MG63 (cell line): ENCODE measurements at regions not wholly inside any gene's neighbourhood (a gene's known extent, or its start where the extent isn't known, plus 50 kb on each side); places are given as distances from the start of the nearest gene placed in this dataset.
A peak's percentile ranks its signal among the peaks of the same experiment; 100 is the strongest.

Experiments used
- DNase-seq: peaks from one replicate; pipeline ENCODE4 v3.0.0-alpha.2; 2020
- H3K27me3 ChIP-seq: fragments of 250-450 bp; sonication (Bioruptor Pico); 2 replicates; pipeline ENCODE4 v1.5.1; 2020; ENCODE audit warnings: mild to moderate bottlenecking, moderate library complexity
- H3K36me3 ChIP-seq: fragments of 250-450 bp; sonication (Bioruptor Pico); 2 replicates; pipeline ENCODE4 v1.5.1; 2020; ENCODE audit warnings: mild to moderate bottlenecking, moderate library complexity
- H3K4me3 ChIP-seq: fragments of 250-450 bp; sonication (Bioruptor Pico); 2 replicates; pipeline ENCODE4 v1.5.1; 2020; ENCODE audit warnings: mild to moderate bottlenecking, moderate library complexity
- H3K9me3 ChIP-seq: fragments of 250-450 bp; sonication (Bioruptor Pico); 2 replicates; pipeline ENCODE4 v1.5.1; 2020; ENCODE audit warnings: mild to moderate bottlenecking, moderate library complexity

DNA sequence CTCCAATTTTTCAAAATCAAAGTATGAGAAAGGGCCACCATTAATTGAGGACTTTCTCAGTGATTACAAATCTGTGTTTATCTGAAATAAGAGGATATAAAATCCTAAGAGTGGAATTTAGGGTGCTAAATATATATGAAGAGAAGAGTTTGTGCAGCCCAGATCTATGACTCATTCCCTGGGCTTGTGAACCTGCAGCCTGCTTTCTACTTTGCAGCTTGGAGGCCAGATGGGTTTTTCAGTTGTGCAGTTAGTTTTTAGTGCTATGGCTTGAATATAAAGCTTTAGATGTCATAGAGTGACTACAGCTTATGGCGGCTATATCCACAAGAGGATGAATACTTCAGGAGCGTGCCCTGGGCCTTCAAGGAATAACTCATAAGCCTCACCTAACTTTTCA lies 1391.1 kb downstream of the FSTL5 start:
- no peaks in the 10 kb centered on the region for H3K27me3 ChIP-seq
- H3K4me3 ChIP-seq: no peak overlapping the region
- no peak for DNase-seq
- H3K36me3 ChIP-seq: no peaks in the 10 kb centered on the region
- no peaks in the 10 kb centered on the region for H3K9me3 ChIP-seq

DNA sequence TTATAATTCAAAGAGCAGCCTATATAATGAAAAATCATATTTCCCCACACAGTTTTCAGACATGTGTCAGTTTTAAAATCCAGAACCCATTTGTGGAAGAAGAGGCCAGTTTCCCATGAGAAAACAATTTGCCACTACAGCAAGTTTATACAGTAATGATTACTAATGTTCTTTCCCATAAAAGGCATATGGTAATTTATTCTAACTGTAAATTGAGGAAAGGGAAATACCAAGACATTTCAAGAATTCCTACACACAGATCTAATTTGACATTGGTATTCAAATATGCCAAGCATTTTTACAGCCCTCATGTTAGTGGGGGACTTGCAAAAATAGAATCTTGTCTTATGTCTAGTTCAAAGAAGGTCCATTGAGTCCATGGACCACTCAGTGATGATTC lies 1368.6 kb downstream of the FSTL5 start:
- Histone ChIP-seq H3K9me3 (0 out of 2 replicates have a peak, but pooled peaks cover 1% of the 10 kb centered on the region), H3K27me3 (no peaks in the 10 kb centered on the region), H3K4me3 (no peak overlapping the region), H3K36me3 (no peaks in the 10 kb centered on the region)
- no peak for DNase-seq

DNA sequence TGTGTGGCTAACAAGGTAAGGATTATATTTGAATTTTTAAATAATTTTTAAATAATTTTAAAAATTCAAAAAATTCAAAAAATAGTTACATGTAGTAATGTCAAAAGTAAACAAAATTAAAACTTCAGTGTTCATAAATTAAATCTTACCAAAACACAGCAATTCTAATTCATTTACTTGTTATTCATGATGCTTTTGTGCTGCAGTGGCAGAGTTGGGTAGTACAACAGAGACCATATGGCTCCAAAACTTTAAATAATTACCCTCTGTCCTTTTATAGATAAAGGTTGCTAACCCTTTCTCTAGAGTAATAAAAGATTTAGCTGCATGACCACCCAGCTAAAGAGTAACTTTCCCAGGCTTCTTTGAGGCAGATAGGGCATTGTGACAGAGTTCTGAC lies 1355.6 kb downstream of the FSTL5 start:
- H3K36me3 ChIP-seq: no peaks in the 10 kb centered on the region
- no peak for DNase-seq
- H3K27me3 ChIP-seq: no peaks in the 10 kb centered on the region
- no peak overlapping the region for H3K4me3 ChIP-seq
- no peaks in the 10 kb centered on the region for H3K9me3 ChIP-seq

DNA sequence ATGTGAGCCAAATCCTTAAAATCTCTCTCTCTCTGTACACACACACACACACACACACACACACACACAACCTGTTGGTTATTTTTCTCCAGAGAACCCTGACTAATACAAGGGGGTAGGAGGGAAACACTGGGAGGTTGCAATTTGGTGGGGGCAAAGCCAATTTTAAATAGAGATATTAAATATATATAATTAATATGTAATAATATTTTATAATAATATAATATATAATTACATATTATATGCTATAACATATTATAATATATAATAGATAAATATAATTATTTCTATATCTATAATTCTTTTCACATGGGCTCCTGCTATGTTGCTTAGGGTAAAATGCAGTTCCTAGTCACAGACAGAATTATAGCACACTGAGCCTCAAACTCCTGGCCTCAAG lies 1354.2 kb downstream of the FSTL5 start:
- Histone ChIP-seq H3K36me3 (no peaks in the 10 kb centered on the region), H3K4me3 (no peak overlapping the region), H3K9me3 (no peaks in the 10 kb centered on the region), H3K27me3 (no peaks in the 10 kb centered on the region)
- DNase-seq: no peak

DNA sequence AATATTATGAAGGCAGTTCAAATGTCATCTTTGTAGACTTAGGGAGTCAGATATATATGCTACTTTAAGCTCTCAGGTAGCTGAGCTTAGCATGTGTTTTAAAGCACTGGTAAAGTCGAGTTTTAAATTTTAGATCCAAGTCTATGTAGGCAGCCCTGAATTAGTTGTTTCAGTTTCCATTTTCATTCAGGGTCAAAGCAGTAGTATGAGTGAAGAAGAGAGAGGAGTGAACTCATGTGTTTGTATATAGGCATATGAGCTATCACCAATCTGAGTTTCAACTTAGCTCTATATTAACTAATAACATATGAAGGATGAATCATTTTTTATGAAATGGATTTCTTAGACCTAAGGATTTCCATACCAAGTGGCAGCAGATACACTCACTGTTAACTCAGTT lies 1353.4 kb downstream of the FSTL5 start:
- no peak for DNase-seq
- H3K36me3 ChIP-seq: no peaks in the 10 kb centered on the region
- H3K27me3 ChIP-seq: no peaks in the 10 kb centered on the region
- no peak overlapping the region for H3K4me3 ChIP-seq
- no peaks in the 10 kb centered on the region for H3K9me3 ChIP-seq

DNA sequence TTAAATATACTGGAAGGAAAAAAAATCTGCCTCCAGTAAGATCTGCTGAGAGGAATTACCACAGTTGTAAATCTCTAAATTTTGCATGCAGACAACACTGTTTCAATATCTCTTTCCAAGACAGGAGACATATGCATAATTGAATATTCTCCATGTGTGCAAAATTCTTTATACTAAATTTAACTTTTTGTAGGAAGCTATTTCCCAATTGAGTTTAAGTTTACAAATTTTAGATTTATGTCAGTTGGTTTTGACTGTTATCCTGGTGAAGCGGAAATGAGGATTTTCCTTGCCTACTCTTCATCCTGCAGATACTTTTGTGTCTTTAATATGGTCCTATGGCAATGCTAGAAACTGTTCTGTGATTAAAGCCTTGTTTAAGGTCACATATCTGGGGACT lies 1352.9 kb downstream of the FSTL5 start:
- no peaks in the 10 kb centered on the region for H3K27me3 ChIP-seq
- DNase-seq: no peak
- no peaks in the 10 kb centered on the region for H3K9me3 ChIP-seq
- H3K4me3 ChIP-seq: no peak overlapping the region
- no peaks in the 10 kb centered on the region for H3K36me3 ChIP-seq

DNA sequence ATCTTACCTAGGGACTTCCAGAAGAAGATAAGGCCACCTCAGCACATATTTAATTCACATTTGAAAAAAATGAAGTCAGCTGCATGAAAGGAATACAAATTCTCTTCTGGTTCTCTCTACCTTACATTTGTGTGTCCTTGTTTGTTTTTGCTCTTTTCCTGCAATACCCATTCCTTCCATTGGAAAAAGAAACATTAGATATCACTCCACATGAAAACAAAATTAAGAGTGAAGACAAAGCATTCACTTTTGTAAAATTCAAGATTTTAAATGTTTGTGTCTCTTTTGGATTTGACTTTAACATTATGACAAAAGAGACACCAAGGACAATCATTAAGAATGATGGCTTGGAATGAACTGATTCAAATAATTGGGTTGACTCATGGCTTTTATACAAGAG lies 1351.8 kb downstream of the FSTL5 start:
- DNase-seq: no peak
- Histone ChIP-seq H3K9me3 (no peaks in the 10 kb centered on the region), H3K27me3 (no peaks in the 10 kb centered on the region), H3K36me3 (no peaks in the 10 kb centered on the region), H3K4me3 (no peak overlapping the region)

DNA sequence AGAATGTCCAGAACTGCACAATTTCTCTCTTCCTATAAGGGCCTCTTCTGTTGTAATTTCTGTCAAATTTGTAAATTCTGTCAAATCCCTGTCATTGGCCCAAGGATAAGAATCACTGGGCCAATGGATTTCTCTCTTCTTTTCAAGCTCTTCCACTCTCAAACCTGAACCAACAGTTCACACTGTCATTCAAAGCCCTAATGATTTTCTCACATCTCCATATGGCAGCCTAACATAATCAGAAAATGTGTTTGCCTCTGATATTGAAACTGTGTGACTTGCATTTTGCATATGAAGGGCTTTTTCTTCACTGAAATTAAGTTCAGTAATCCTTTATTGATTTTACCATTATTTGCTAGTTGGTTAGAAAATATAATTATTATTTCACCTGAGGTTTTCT lies 1349.1 kb downstream of the FSTL5 start:
- Histone ChIP-seq H3K36me3 (no peaks in the 10 kb centered on the region), H3K27me3 (no peaks in the 10 kb centered on the region), H3K9me3 (no peaks in the 10 kb centered on the region), H3K4me3 (no peak overlapping the region)
- DNase-seq: no peak

DNA sequence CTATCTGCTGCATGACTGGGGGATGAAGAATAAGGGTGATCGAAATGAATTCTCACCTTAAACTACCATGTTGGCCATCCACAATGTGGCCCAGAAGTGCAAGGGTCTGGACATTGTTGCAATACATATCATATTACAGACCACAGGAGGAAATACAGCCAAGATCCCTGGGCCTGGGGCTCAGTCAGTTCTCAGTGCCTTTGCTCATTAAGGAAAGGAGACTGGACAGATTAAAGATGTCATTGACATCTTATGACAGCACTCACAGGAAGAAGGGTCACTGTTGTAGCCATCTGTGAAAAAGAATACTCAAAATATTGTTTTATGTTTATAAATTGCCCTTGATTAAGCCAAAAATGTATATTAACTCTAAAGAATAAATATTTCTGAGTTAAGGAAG lies 1345.2 kb downstream of the FSTL5 start:
- no peak overlapping the region for H3K4me3 ChIP-seq
- no peak for DNase-seq
- no peaks in the 10 kb centered on the region for H3K27me3 ChIP-seq
- no peaks in the 10 kb centered on the region for H3K9me3 ChIP-seq
- no peaks in the 10 kb centered on the region for H3K36me3 ChIP-seq

DNA sequence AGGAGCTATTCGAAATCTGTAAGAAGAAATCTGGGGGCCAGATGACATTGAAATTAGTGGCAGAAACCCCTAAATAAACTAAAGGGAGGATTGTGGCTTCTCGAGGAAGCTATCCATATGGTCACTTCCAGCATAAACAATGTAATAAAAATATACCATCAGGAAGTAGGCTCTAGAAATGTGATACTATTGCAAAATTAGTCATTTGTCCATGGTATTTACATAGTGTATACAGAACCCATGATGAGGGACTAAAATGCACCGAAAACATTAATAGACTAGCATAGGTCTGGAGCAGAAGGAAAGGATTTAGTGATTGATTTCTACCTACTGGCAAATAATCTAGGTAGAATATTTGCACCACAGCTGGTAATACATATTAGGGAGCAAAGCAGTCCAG lies 1344.0 kb downstream of the FSTL5 start:
- Histone ChIP-seq H3K9me3 (no peaks in the 10 kb centered on the region), H3K36me3 (no peaks in the 10 kb centered on the region), H3K27me3 (no peaks in the 10 kb centered on the region), H3K4me3 (no peak overlapping the region)
- DNase-seq: no peak

DNA sequence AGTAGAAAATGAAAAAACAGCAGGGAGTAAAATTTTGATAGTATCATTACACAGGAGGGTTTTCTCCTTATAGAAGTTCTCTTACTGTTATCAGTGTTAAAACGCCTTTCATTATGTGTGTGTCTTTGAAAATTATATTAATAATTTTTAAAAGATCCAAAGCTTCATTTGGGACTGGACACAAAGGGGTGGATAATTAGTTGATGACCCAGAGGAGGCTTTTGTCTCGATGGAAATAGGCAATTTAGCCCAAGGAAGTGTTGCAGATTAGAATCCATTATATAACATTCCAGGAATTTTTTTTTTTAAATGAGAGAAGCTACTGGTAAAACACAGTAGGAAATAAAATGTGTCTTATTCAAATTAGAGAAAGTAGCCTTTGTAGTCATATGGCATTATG lies 1339.3 kb downstream of the FSTL5 start:
- no peak for DNase-seq
- Histone ChIP-seq H3K27me3 (no peaks in the 10 kb centered on the region), H3K4me3 (no peak overlapping the region), H3K9me3 (no peaks in the 10 kb centered on the region), H3K36me3 (no peaks in the 10 kb centered on the region)

DNA sequence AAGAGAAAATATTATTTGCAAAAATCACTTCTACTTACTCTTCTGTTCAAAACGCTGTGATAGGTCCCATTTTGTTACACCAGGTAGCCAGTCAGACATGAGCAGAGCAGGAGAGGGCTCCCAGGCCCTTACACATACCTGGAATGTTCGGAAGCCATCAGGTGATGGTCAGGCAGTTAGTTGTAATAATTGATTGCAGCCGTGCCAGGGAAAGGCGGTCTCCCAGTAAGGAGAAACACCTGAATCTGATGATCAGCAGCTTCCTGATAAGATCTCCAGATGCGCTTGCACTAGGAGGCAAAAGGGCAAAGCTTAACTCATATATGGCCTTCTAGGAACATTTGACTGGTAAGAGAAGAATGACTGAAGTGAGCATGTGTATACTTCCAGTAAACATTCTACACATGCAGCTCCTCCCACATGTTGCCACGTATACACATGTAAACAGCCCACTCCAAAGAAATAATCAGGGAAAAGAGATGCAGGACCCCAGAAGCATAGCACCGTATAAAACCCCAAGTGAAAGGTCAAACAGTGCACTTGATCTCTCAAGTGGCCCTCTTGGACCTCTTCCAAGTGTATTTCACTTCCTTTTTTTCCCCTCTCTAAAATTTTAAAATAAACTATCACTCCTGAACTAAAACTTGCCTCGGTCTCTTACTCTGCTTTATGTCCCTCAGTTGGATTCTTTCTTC lies 1338.0 kb downstream of the FSTL5 start:
- Histone ChIP-seq H3K4me3 (no peak overlapping the region), H3K36me3 (no peaks in the 10 kb centered on the region), H3K9me3 (no peaks in the 10 kb centered on the region), H3K27me3 (no peaks in the 10 kb centered on the region)
- DNase-seq: no peak

DNA sequence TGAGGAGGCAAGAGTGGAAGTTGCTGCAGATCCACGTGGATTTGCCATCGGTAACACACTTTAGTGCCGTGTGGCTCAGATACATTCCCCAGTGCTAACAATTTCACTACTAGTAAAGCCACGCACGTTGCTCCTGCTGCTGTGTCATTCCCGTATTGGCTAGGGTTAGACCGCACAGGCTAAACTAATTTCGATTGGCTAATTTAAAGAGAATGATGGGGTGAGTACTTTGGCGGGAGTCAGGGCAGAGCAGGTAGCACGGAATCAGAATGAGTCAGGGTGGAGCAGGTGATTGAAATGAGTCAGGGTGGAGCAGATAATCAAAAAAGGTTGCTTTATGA lies 1337.5 kb downstream of the FSTL5 start:
- Histone ChIP-seq H3K9me3 (no peaks in the 10 kb centered on the region), H3K4me3 (no peak overlapping the region), H3K36me3 (no peaks in the 10 kb centered on the region), H3K27me3 (no peaks in the 10 kb centered on the region)
- DNase-seq: no peak

DNA sequence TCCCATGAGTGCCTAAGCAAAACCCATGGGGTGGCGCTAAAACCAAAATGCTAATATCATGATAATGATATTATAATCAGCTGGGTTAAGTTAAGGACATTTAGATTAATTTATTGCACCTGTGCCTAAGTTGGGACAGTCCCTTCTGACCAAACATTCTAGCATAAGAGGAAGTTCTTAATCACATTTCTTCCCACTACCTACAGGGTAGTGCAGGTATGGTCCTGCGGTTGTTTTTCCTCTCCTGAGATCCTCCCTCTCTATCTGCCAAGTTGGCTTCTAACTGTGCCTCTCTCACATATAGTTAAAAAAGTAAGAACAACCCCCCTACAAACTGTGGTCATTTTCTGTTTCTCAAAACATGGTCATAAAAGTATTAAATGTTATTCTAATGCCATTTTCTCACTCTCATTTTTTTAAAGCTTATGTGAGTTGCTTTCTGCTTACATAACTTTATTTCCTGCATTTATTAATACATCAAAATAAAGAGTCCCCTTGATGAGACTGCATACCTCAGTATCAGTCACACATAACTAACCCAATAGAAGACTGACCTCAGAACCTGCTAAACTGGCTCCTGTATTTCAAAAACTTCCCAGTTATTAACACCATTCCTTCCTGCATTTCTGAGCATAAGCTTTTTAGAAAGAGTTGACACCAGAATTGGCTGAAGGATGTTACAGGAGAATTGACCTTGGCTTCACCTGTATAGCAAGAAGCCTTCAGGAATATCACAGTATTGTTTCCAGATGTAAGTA lies 1332.5 kb downstream of the FSTL5 start:
- no peaks in the 10 kb centered on the region; the same call in 1 of the 2 replicates for H3K27me3 ChIP-seq
- no peak for DNase-seq
- no peaks in the 10 kb centered on the region for H3K9me3 ChIP-seq
- H3K36me3 ChIP-seq: no peaks in the 10 kb centered on the region
- no peak overlapping the region for H3K4me3 ChIP-seq

DNA sequence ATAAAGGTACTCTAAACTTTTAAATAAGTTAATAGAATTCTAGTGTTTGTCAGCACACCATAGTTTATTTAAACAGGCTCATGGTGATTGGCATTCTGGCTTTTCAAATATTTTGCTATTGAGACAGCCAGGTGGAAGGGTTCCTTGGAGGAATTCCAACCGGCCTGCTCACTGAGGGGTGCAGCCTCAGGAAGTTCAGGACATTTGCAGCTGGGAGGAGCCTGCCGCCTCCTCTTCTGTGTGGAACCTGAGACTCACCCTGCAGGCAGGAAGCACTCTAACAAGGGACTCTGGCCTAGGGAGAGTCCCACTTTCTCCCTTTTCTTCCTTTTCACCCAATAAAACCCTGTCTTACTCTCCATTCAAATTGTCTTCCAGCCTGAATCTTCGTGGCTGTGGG lies 1328.0 kb downstream of the FSTL5 start:
- no peaks in the 10 kb centered on the region; the same call in 1 of the 2 replicates for H3K27me3 ChIP-seq
- H3K9me3 ChIP-seq: no peaks in the 10 kb centered on the region
- H3K4me3 ChIP-seq: no peak overlapping the region
- no peaks in the 10 kb centered on the region for H3K36me3 ChIP-seq
- DNase-seq: peak; percentile 2

DNA sequence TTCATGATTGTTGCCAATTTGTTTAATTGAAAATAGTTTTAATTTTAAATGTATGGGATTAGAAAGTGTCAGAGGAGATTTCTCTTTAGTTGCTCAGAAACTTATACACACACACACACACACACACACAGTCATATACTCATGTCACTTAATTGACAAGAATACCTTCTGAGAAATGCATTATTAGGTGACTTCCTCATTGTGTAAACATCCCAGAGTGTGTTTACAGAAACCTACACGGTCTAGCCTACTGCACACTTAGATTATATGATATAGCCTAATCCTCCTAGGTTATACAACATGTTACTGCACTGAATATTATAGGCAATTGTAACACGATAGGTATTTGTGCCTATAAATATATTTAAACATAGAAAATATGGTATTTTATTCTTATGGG lies 1327.4 kb downstream of the FSTL5 start:
- no peak overlapping the region for H3K4me3 ChIP-seq
- no peaks in the 10 kb centered on the region; the same call in 1 of the 2 replicates for H3K27me3 ChIP-seq
- H3K9me3 ChIP-seq: no peaks in the 10 kb centered on the region
- DNase-seq: no peak
- no peaks in the 10 kb centered on the region for H3K36me3 ChIP-seq

DNA sequence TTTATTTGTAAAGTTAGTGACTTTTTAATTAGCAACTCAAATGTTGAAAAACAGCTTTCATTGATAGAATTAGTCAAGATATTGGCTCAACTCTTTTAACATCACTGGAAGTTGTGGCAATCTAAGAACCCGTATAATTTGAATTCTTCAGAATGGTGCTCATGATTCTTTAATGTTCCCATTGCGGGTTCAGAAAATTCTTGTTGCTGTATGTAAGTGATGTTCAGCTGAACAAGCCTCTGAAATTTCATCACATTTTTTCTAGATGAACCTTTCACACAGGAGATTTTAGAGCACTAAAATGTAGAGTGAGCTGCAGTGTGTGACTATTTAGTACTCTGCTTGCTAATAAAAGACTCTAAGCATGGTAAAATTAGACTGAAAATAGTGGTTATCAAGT lies 1317.7 kb downstream of the FSTL5 start:
- H3K9me3 ChIP-seq: no peaks in the 10 kb centered on the region
- no peak overlapping the region for H3K4me3 ChIP-seq
- no peaks in the 10 kb centered on the region for H3K27me3 ChIP-seq
- DNase-seq: no peak
- H3K36me3 ChIP-seq: no peaks in the 10 kb centered on the region

DNA sequence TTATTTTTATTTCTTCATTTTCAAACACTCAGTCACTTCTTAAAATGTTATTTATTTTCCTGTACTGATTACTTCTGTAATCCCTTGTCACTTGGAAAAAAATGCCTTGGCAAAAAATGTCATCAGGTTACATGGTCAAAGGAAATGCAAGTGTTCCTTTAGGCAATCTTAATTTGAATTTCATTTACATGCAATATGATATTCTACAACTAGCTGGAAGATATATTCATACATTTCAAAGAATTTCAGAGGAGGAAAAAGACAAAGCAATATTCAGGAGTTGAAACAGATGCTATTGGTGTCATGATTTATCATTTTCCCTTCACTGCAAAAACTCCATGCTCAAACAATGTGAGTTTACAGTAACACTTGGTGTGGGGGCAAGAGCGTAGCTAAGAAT lies 1316.6 kb downstream of the FSTL5 start:
- Histone ChIP-seq H3K27me3 (no peaks in the 10 kb centered on the region), H3K36me3 (no peaks in the 10 kb centered on the region), H3K9me3 (no peaks in the 10 kb centered on the region), H3K4me3 (no peak overlapping the region)
- no peak for DNase-seq
